ENCODE measurements at regions not wholly inside any gene's neighbourhood (a gene's known extent, or its start where the extent isn't known, plus 50 kb on each side); places are given as distances from the start of the nearest gene placed in this dataset.

DNA sequence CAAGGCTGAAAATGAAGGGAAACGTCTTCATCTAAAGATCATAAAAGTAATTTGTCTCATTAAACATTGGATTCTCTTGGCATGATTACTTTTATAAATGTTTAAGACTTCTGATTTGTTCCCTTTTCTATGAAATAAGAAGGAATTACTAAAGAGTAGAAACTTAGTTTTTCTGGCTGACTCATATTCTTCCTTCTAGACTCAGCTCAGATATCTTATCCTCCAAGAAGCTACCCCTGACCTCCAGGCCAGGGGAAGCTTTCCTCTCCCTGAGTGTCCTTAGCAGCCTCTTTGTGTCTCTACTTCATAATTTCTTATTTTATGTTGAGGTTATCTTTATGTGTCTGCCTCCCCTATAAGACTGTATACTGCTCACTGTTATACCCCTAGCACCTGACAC is 291.9 kb upstream of the STT3B start:
- no peak overlapping the region for H3K4me3 ChIP-seq
- no peak overlapping the region for H3K27ac ChIP-seq
- no peak for TF ChIP-seq POLR2A (IDR thresholded peaks at IDR 0.05)
- TF ChIP-seq, protein P1, sequence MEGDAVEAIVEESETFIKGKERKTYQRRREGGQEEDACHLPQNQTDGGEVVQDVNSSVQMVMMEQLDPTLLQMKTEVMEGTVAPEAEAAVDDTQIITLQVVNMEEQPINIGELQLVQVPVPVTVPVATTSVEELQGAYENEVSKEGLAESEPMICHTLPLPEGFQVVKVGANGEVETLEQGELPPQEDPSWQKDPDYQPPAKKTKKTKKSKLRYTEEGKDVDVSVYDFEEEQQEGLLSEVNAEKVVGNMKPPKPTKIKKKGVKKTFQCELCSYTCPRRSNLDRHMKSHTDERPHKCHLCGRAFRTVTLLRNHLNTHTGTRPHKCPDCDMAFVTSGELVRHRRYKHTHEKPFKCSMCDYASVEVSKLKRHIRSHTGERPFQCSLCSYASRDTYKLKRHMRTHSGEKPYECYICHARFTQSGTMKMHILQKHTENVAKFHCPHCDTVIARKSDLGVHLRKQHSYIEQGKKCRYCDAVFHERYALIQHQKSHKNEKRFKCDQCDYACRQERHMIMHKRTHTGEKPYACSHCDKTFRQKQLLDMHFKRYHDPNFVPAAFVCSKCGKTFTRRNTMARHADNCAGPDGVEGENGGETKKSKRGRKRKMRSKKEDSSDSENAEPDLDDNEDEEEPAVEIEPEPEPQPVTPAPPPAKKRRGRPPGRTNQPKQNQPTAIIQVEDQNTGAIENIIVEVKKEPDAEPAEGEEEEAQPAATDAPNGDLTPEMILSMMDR (IDR thresholded peaks at IDR 0.05) = no peak
- H3K9me3 ChIP-seq = no peaks in the 10 kb centered on the region
- ATAC-seq = no peak
- no peaks in the 10 kb centered on the region for H3K27me3 ChIP-seq
- intact Hi-C loops (cut with DNase I) = no loop called here
- H3K36me3 ChIP-seq (replicated peaks in 1 of 2; ENCODE audit: insufficient read depth in 1 of 2, low read depth in 2 of 2) = no peaks in the 10 kb centered on the region
- H3K4me1 ChIP-seq = no peaks in the 10 kb centered on the region
- WGBS, 2 donors = 23 to 35% methylated on average over 1 of the region's 1 CpG
- no peak for DNase-seq

DNA sequence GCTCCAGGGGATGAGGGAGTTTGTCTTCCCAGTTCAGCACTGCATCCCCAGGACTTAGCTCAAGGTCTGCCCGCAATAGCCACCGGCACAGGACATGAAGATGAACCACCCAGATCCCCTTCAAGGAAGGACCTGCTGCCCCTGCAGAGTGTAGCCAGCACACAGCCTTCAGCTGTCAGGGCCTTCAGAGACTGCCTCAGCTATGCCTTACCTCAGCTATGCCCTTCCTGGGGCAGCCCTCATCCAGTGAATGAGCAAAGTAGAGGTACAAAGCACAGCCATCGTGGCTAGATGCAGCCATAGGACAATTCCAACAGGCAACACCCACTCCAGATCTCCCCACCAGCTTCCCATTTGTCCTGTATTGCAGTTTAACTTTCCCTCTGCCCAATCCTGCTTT is 291.2 kb upstream of the STT3B start:
- H3K36me3 ChIP-seq (replicated peaks in 1 of 2; ENCODE audit: insufficient read depth in 1 of 2, low read depth in 2 of 2) = no peaks in the 10 kb centered on the region
- TF ChIP-seq, protein P1 (IDR thresholded peaks at IDR 0.05) = no peak
- no peak for TF ChIP-seq POLR2A (IDR thresholded peaks at IDR 0.05)
- H3K4me1 ChIP-seq = no peaks in the 10 kb centered on the region
- ATAC-seq (no peak), DNase-seq (no peak)
- H3K4me3 ChIP-seq = no peak overlapping the region
- no peaks in the 10 kb centered on the region for H3K27me3 ChIP-seq
- H3K9me3 ChIP-seq = no peaks in the 10 kb centered on the region
- WGBS, 2 donors = 77 to 86% methylated on average over 3 of the region's 3 CpGs
- intact Hi-C loops (cut with DNase I) = no loop called here
- H3K27ac ChIP-seq = no peak overlapping the region

DNA sequence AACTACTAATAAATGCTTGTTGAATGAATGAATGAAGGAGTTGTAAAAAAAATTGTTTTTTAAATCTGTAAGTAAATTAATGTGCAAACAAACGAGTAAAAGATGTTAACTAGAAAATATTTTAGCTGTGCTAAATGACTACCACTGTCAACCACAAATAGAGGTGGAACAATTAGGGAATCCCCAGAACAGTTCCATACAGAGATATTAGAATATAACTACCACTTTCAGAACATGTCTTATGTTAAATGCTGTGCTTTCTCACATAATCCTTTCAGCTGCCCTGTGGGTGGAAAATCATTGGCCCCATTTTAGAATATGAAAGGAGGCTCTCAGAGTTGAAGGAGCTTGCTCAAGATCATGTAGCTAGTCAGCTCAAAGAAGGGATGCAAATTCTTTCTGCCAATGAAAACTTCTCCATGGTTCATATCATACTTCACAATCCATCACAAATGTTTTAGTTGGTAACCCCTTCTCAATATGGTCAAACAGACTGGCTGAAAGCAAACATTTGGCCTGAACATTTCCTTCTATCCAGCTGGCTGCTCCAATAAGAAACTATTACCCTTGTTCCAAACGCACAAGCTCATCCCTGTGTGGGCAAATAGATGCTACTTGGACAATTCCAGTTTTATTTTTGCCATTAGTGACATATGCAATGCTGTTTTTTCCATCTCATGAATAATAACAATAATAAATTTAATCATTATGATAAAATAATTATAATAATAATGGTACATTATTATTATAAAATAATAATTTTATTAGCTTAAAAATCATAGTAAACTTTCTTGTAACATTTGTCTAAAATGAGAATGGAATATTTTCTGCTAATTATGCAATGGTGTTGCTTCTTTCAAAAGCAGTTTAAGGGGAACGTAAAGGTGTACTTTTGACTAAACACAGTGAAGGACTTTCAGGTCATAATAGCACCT is 290.4 kb upstream of the STT3B start:
- no peak for ATAC-seq
- H3K27ac ChIP-seq = no peak overlapping the region
- intact Hi-C loops (cut with DNase I) = no loop called here
- no peaks in the 10 kb centered on the region for H3K9me3 ChIP-seq
- TF ChIP-seq POLR2A (IDR thresholded peaks at IDR 0.05) = no peak
- TF ChIP-seq, protein P1 (IDR thresholded peaks at IDR 0.05) = no peak
- H3K27me3 ChIP-seq = no peaks in the 10 kb centered on the region
- H3K36me3 ChIP-seq (replicated peaks in 1 of 2; ENCODE audit: insufficient read depth in 1 of 2, low read depth in 2 of 2) = no peaks in the 10 kb centered on the region
- DNase-seq = no peak
- no peaks in the 10 kb centered on the region for H3K4me1 ChIP-seq
- no peak overlapping the region for H3K4me3 ChIP-seq
- WGBS, 2 donors = 69 to 71% methylated on average over 3 of the region's 3 CpGs

GRCh38 chr3:31244929-31245817 is 287.6 kb upstream of the STT3B start:
- intact Hi-C loops (cut with DNase I) = no loop called here
- no peak overlapping the region for H3K27ac ChIP-seq
- ATAC-seq (no peak), DNase-seq (no peak)
- H3K27me3 ChIP-seq = no peaks in the 10 kb centered on the region
- peaks cover 8% of the 10 kb centered on the region for H3K4me1 ChIP-seq
- H3K4me3 ChIP-seq = no peak overlapping the region
- TF ChIP-seq, protein P1 (IDR thresholded peaks at IDR 0.05) = no peak
- TF ChIP-seq POLR2A (IDR thresholded peaks at IDR 0.05) = no peak
- no peaks in the 10 kb centered on the region for H3K36me3 ChIP-seq (replicated peaks in 1 of 2; ENCODE audit: insufficient read depth in 1 of 2, low read depth in 2 of 2)
- H3K9me3 ChIP-seq = no peaks in the 10 kb centered on the region
- WGBS, 2 donors = 72 to 76% methylated on average over 6 of the region's 6 CpGs

Measured in body of pancreas (tissue), 4 donors.